Activated CD8-positive, alpha-beta T cell treated with anti-CD3 and anti-CD28 coated beads for 36 hours (primary cell): ENCODE measurements at regions not wholly inside any gene's neighbourhood (a gene's known extent, or its start where the extent isn't known, plus 50 kb on each side); places are given as distances from the start of the nearest gene placed in this dataset.

Experiments used
- ATAC-seq: fragments of 200-7000 bp; cut with Tn5 transposase; one replicate; pipeline ENCODE4 v1.10.0; 2021; ENCODE audit warnings: mild to moderate bottlenecking, moderate library complexity
- CTCF ChIA-PET: fragments of 350-600 bp; sonication (Branson Sonifier 250); formaldehyde crosslinking; loops from one replicate; lab custom pipeline; 2021; ENCODE audit warnings: antibody characterized with exemption; lab: Charles Lee
- POLR2A ChIA-PET: fragments of 350-600 bp; sonication (Branson Sonifier 250); formaldehyde crosslinking; loops from one replicate; lab custom pipeline; 2021; ENCODE audit warnings: antibody characterized with exemption; lab: Charles Lee
- DNase-seq: peaks from one replicate; pipeline ENCODE4 v3.0.0-alpha.2; 2020
- H3K27ac Mint-ChIP-seq: one replicate; pipeline ENCODE4 v1.8.0; 2021; ENCODE audit warnings: mild to moderate bottlenecking, mixed read lengths
- H3K27me3 Mint-ChIP-seq: one replicate; pipeline ENCODE4 v1.8.0; 2021; ENCODE audit warnings: mixed read lengths
- H3K36me3 Mint-ChIP-seq: one replicate; pipeline ENCODE4 v1.8.0; 2021; ENCODE audit warnings: low read depth, mixed read lengths
- H3K4me1 Mint-ChIP-seq: one replicate; pipeline ENCODE4 v1.8.0; 2021; ENCODE audit warnings: low read depth, mixed read lengths
- H3K4me3 Mint-ChIP-seq: one replicate; pipeline ENCODE4 v1.8.0; 2021; ENCODE audit warnings: mild to moderate bottlenecking, moderate library complexity, mixed read lengths
- H3K9me3 Mint-ChIP-seq: one replicate; pipeline ENCODE4 v1.8.0; 2021; ENCODE audit warnings: mixed read lengths
- CTCF ChIP-seq: fragments of 200-600 bp; IDR thresholded peaks from one replicate; pipeline ENCODE4 v1.8.0; 2022; ENCODE audit warnings: antibody characterized with exemption, mild to moderate bottlenecking
- intact Hi-C: fragments of 100-400 bp; cut with micrococcal nuclease; formaldehyde crosslinking; loops from one replicate; pipeline ENCODE4 v1.10.0; 2022

- TF ChIP-seq CTCF, result no peak
- no peaks in the 10 kb centered on the region for H3K4me1 Mint-ChIP-seq
- H3K4me3 Mint-ChIP-seq, result no peak overlapping the region
- intact Hi-C loops, result no loop called here
- POLR2A ChIA-PET, result no interaction called here
- H3K9me3 Mint-ChIP-seq, result peaks cover 11% of the 10 kb centered on the region
- no peaks in the 10 kb centered on the region for H3K27me3 Mint-ChIP-seq
- no peak overlapping the region for H3K27ac Mint-ChIP-seq
- CTCF ChIA-PET, result no interaction called here
- no peak for ATAC-seq
- H3K36me3 Mint-ChIP-seq, result no peaks in the 10 kb centered on the region
- DNase-seq, result no peak
Observed at GRCh38 chr7:125611582-125611981, 682.0 kb upstream of the POT1 start.

- Mint-ChIP-seq H3K4me1 (no peaks in the 10 kb centered on the region), H3K9me3 (peaks cover 6% of the 10 kb centered on the region), H3K36me3 (no peaks in the 10 kb centered on the region), H3K27ac (no peak overlapping the region), H3K4me3 (no peak overlapping the region), H3K27me3 (no peaks in the 10 kb centered on the region)
- DNase-seq (no peak), ATAC-seq (no peak)
- ChIA-PET CTCF (no interaction called here), POLR2A (no interaction called here)
- TF ChIP-seq CTCF, result no peak
- intact Hi-C loops, result no loop called here
Observed at GRCh38 chr7:125606671-125607070, 677.0 kb upstream of the POT1 start.

GRCh38 chr7:125605241-125605640 is 675.6 kb upstream of the POT1 start:
- ATAC-seq, result no peak
- intact Hi-C loops, result no loop called here
- ChIA-PET CTCF (no interaction called here), POLR2A (no interaction called here)
- peaks cover 4% of the 10 kb centered on the region for H3K9me3 Mint-ChIP-seq
- no peak for DNase-seq
- no peaks in the 10 kb centered on the region for H3K36me3 Mint-ChIP-seq
- no peak overlapping the region for H3K27ac Mint-ChIP-seq
- no peak overlapping the region for H3K4me3 Mint-ChIP-seq
- no peaks in the 10 kb centered on the region for H3K27me3 Mint-ChIP-seq
- no peak for TF ChIP-seq CTCF
- H3K4me1 Mint-ChIP-seq, result no peaks in the 10 kb centered on the region

GRCh38 chr7:125602441-125602840 is 672.8 kb upstream of the POT1 start:
- DNase-seq (no peak), ATAC-seq (no peak)
- H3K27me3 Mint-ChIP-seq, result no peaks in the 10 kb centered on the region
- TF ChIP-seq CTCF, result no peak
- no peaks in the 10 kb centered on the region for H3K4me1 Mint-ChIP-seq
- H3K4me3 Mint-ChIP-seq, result no peak overlapping the region
- intact Hi-C loops, result no loop called here
- H3K27ac Mint-ChIP-seq, result no peak overlapping the region
- ChIA-PET POLR2A (no interaction called here), CTCF (no interaction called here)
- H3K36me3 Mint-ChIP-seq, result no peaks in the 10 kb centered on the region
- H3K9me3 Mint-ChIP-seq, result peaks cover 5% of the 10 kb centered on the region

GRCh38 chr7:125599387-125599786 is 669.8 kb upstream of the POT1 start:
- ChIA-PET CTCF (no interaction called here), POLR2A (no interaction called here)
- intact Hi-C loops, result no loop called here
- DNase-seq (no peak), ATAC-seq (no peak)
- no peaks in the 10 kb centered on the region for H3K4me1 Mint-ChIP-seq
- no peaks in the 10 kb centered on the region for H3K27me3 Mint-ChIP-seq
- no peaks in the 10 kb centered on the region for H3K36me3 Mint-ChIP-seq
- no peak overlapping the region for H3K4me3 Mint-ChIP-seq
- H3K27ac Mint-ChIP-seq, result no peak overlapping the region
- no peak for TF ChIP-seq CTCF
- peaks cover 5% of the 10 kb centered on the region for H3K9me3 Mint-ChIP-seq
